GM12874 (cell line): ENCODE measurements at regions not wholly inside any gene's neighbourhood (a gene's known extent, or its start where the extent isn't known, plus 50 kb on each side); places are given as distances from the start of the nearest gene placed in this dataset.

ENCODE experiments used
- CTCF ChIP-seq: IDR thresholded peaks from 2 replicates; pipeline ENCODE4 v1.5.1; 2011; ENCODE audit warnings: low read depth, mild to moderate bottlenecking, control low read depth, low read length, moderate library complexity; ENCODE audit not compliant: insufficient read depth

DNA sequence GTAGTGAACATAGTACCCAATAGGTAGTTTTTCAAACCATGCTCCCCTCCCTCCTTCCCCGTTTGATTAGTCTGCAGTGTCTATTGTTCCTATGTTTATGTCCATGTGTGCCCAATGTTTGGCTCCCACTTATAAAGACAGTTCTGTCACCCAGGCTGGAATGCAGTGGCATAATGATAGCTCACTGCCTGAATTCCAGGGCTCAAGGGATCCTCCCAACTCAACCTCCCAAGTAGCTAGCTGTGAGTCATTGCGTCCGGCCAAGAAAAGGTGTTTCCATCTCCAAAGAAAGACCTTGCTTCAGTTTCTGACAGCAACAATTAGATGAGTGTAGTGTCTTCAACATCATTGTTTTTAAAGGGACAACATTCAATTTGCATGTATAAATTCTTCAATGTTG, 131.1 kb upstream of the CEP162 start:
- no peak for TF ChIP-seq CTCF

DNA sequence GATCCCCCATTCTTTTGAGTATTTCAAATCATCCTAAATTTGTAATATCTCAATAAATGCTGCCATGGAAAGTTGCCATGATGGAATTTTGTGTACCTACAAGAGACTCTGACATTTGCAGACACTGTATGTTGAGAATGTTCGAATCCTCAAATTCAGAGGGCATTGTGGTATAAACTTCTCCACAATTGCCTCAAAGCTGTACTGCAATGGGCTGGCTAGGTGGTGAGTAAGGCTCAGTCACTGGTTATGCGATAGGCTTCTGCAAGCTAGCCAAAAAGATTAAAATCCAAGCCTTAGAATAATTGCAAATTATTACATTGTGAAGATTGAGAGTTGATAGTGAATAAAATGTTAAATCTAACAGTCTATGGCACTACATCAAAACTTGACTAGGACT, 130.2 kb upstream of the CEP162 start:
- TF ChIP-seq CTCF, result no peak

DNA sequence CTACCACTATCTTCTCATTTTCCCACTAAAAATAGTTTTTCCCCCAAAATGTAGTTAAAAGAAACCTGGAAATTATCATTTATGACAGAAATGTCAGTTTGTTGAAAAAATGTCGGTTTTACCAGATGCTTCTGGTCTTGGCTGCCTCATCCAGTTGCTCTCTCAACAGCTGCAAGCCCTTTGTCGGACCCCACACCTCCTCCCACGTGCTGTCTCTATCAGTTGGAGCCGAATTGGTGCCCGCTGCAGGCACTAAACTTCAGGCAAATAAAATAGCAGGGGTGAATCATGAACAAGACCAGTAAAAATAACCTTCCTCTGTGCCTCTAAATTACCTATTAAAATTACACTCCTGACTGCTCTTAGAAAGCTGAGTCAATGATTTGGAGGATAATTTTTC, 129.5 kb upstream of the CEP162 start:
- no peak for TF ChIP-seq CTCF

- no peak for TF ChIP-seq CTCF
These were observed 126.3 kb upstream of the CEP162 start for GRCh38 chr6:84353459-84354423.

- no peak for TF ChIP-seq CTCF
These were observed 123.0 kb upstream of the CEP162 start for GRCh38 chr6:84350397-84350796.

DNA sequence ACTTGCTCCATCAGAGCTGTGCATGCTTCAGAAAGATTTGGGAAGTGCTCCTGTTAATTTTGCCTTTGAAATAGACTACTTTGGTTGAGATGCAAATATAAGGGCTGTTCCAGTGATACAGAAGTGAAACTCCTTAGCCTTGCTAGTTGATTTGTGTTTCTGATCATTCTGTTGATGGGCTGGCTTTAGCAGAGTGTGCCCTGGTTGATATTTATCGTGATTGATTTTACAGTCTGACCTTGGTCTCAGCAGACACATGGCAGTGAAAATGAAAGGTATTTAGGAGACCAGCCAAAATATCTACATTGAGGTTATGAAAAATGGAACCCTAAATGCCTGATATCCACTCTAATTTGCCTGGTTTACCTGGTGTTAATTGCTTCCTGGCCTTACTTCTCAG, 122.1 kb upstream of the CEP162 start:
- TF ChIP-seq CTCF, result no peak

DNA sequence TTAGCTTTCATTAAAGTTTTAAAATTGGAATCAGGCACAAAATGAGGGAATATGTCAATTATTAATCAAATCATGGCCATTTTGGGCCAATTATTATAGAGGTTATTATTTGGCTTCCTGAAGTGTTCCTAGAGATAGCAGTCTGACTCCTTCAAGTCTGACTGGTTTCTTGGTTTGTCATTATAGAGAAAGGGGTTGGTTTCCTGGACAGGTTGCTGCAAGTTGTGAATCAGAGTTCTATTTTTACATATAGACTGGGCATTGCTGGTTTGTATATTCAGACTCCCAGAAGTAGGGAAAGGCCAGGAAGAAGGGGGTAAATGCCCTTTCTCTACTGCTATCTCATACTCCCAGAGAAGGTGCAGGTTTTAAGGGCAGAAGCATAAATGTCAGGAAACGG, 121.4 kb upstream of the CEP162 start:
- no peak for TF ChIP-seq CTCF
